H1 (cell line): ENCODE measurements at regions not wholly inside any gene's neighbourhood (a gene's known extent, or its start where the extent isn't known, plus 50 kb on each side); places are given as distances from the start of the nearest gene placed in this dataset.

Experiments used
- CTCF ChIA-PET: fragments of 300-600 bp; sonication (Branson Sonifier 250); formaldehyde crosslinking; loops from one replicate; lab custom pipeline; 2021; ENCODE audit not compliant: partially characterized antibody; lab: Charles Lee
- POLR2A ChIA-PET: fragments of 300-600 bp; sonication (Branson Sonifier 250); formaldehyde crosslinking; loops from one replicate; lab custom pipeline; 2021; ENCODE audit warnings: inconsistent platforms; ENCODE audit not compliant: partially characterized antibody; lab: Charles Lee
- DNase-seq, 2 experiments: peaks; one replicate each; pipeline versions ENCODE4 v3.0.0 to v3.0.0-alpha.2; 2010 to 2022; ENCODE audit warnings: low spot score in 2 of 2, low read depth in 1 of 2, mixed read lengths in 1 of 2
- FAIRE-seq: peaks from 2 replicates; lab custom pipeline; 2011; peaks lifted over from hg19 to GRCh38; lab: Jason Lieb, UNC
- H2AFZ ChIP-seq: 2 replicates; pipeline ENCODE4 v1.8.1; 2012; ENCODE audit warnings: low read length, inconsistent platforms
- H2AK5ac ChIP-seq: 2 replicates; pipeline ENCODE4 v1.6.1; 2013; ENCODE audit warnings: low read depth, low read length
- H2BK120ac ChIP-seq: replicated peaks from 2 replicates; pipeline ENCODE3; 2013; ENCODE audit warnings: low read depth, low read length, inconsistent platforms
- H2BK12ac ChIP-seq: 2 replicates; pipeline ENCODE4 v1.6.1; 2013; ENCODE audit warnings: low read depth, low read length
- H2BK15ac ChIP-seq: 2 replicates; pipeline ENCODE4 v1.6.1; 2013; ENCODE audit warnings: low read length
- H2BK20ac ChIP-seq: 2 replicates; pipeline ENCODE4 v1.6.1; 2013; ENCODE audit warnings: low read length
- H2BK5ac ChIP-seq: 2 replicates; pipeline ENCODE4 v1.6.1; 2013; ENCODE audit warnings: low read depth, low read length
- H3K14ac ChIP-seq: 2 replicates; pipeline ENCODE4 v1.6.1; 2013; ENCODE audit warnings: inconsistent platforms; ENCODE audit not compliant: insufficient read length
- H3K18ac ChIP-seq: 2 replicates; pipeline ENCODE4 v1.6.1; 2013; ENCODE audit warnings: low read length; ENCODE audit errors: extremely low read depth
- H3K23ac ChIP-seq: 2 replicates; pipeline ENCODE4 v1.6.1; 2013; ENCODE audit warnings: inconsistent platforms; ENCODE audit not compliant: insufficient read length
- H3K23me2 ChIP-seq: 2 replicates; pipeline ENCODE4 v1.6.1; 2013; ENCODE audit warnings: low read depth, low read length
- H3K27ac ChIP-seq: 2 replicates; pipeline ENCODE4 v1.6.1; 2011; ENCODE audit warnings: low read depth, low read length, inconsistent platforms
- H3K27me3 ChIP-seq, 4 experiments: replicated peaks in 1 of 4; 1 replicate in 1 of 4; 2 replicates in 3 of 4; pipeline versions ENCODE4 v1.6.1 to v1.8.1; 2011 to 2013; ENCODE audit warnings: low read length in 3 of 4, mild to moderate bottlenecking in 3 of 4, inconsistent platforms in 2 of 4, mixed read lengths in 2 of 4, moderate library complexity in 1 of 4; ENCODE audit not compliant: control insufficient read depth in 3 of 4, insufficient read depth in 3 of 4; ENCODE audit errors: extremely low read depth in 1 of 4
- H3K36me3 ChIP-seq, 4 experiments: 2 replicates each; pipeline versions ENCODE4 v1.6.1 to v1.8.1; 2011 to 2013; ENCODE audit warnings: mild to moderate bottlenecking in 4 of 4, low read length in 3 of 4, moderate library complexity in 2 of 4, control low read depth in 1 of 4, inconsistent platforms in 1 of 4; ENCODE audit not compliant: insufficient read depth in 4 of 4, control insufficient read depth in 2 of 4
- H3K4ac ChIP-seq: replicated peaks from 2 replicates; pipeline ENCODE3; 2013; ENCODE audit warnings: low read length, low read depth, mixed read lengths, inconsistent platforms; ENCODE audit not compliant: insufficient read length
- H3K4me1 ChIP-seq, 4 experiments: replicated peaks in 1 of 4; 1 replicate in 1 of 4; 2 replicates in 3 of 4; pipeline versions ENCODE4 v1.6.1 to v1.8.1; 2011 to 2013; ENCODE audit warnings: low read length in 3 of 4, inconsistent platforms in 2 of 4, mixed read lengths in 1 of 4; ENCODE audit not compliant: insufficient read depth in 4 of 4, control insufficient read depth in 3 of 4
- H3K4me2 ChIP-seq, 2 experiments: 2 replicates each; pipeline versions ENCODE4 v1.6.1 to v1.8.1; 2011 to 2013; ENCODE audit warnings: low read depth in 2 of 2, low read length in 2 of 2, control low read depth in 1 of 2, inconsistent platforms in 1 of 2, mild to moderate bottlenecking in 1 of 2; ENCODE audit not compliant: insufficient read depth in 1 of 2
- H3K4me3 ChIP-seq, 4 experiments: fragments of 200-600, 300-600 bp in 1 of 4; sonication (generic), shearing (Covaris generic), sonication (Bioruptor Twin) in 1 of 4; 2 replicates each; pipeline versions ENCODE4 v1.5.1 to v1.8.1; 2011 to 2016; ENCODE audit warnings: low read length in 4 of 4, low read depth in 3 of 4, control low read depth in 2 of 4, inconsistent platforms in 2 of 4, mild to moderate bottlenecking in 2 of 4, mixed read lengths in 1 of 4, moderate library complexity in 1 of 4; ENCODE audit not compliant: insufficient read depth in 2 of 4; ENCODE audit errors: extremely low read depth in 1 of 4
- H3K56ac ChIP-seq: replicated peaks from 2 replicates; pipeline ENCODE3; 2013; ENCODE audit warnings: low read depth, mild to moderate bottlenecking, mixed read lengths, low read length, inconsistent platforms; ENCODE audit not compliant: insufficient read length
- H3K79me1 ChIP-seq: 2 replicates; pipeline ENCODE4 v1.6.1; 2013; ENCODE audit warnings: low read depth, low read length, control low read depth
- H3K79me2 ChIP-seq, 2 experiments: 2 replicates each; pipeline versions ENCODE4 v1.6.1 to v1.8.1; 2012 to 2013; ENCODE audit warnings: low read length in 2 of 2, mild to moderate bottlenecking in 2 of 2, inconsistent platforms in 1 of 2; ENCODE audit not compliant: insufficient read depth in 2 of 2, control insufficient read depth in 1 of 2
- H3K9ac ChIP-seq, 4 experiments: replicated peaks in 1 of 4; 1 replicate in 1 of 4; 2 replicates in 3 of 4; pipeline versions ENCODE4 v1.6.1 to v1.8.1; 2011 to 2013; ENCODE audit warnings: low read depth in 3 of 4, low read length in 3 of 4, control low read depth in 2 of 4, mild to moderate bottlenecking in 2 of 4, moderate library complexity in 2 of 4, inconsistent platforms in 1 of 4; ENCODE audit errors: extremely low read depth in 1 of 4
- H3K9me3 ChIP-seq, 2 experiments: 2 replicates each; pipeline versions ENCODE4 v1.6.1 to v1.8.1; 2012 to 2013; ENCODE audit warnings: mild to moderate bottlenecking in 2 of 2, moderate library complexity in 2 of 2, control low read depth in 1 of 2, inconsistent platforms in 1 of 2, low read depth in 1 of 2, low read length in 1 of 2, mixed read lengths in 1 of 2; ENCODE audit not compliant: insufficient read depth in 2 of 2
- H4K20me1 ChIP-seq, 2 experiments: replicated peaks in 1 of 2; 2 replicates each; pipeline versions ENCODE3 to v1.8.1; 2011 to 2013; ENCODE audit warnings: inconsistent platforms in 2 of 2, low read length in 2 of 2, mild to moderate bottlenecking in 1 of 2; ENCODE audit not compliant: insufficient read depth in 2 of 2, control insufficient read depth in 1 of 2
- H4K5ac ChIP-seq: 2 replicates; pipeline ENCODE4 v1.6.1; 2013; ENCODE audit warnings: low read length, low read depth, mixed read lengths, inconsistent platforms; ENCODE audit not compliant: insufficient read length
- H4K8ac ChIP-seq: 2 replicates; pipeline ENCODE4 v1.8.0; 2013; ENCODE audit warnings: mild to moderate bottlenecking, moderate library complexity, low read length, inconsistent platforms; ENCODE audit not compliant: insufficient read depth; ENCODE audit errors: extremely low read depth
- H4K91ac ChIP-seq: replicated peaks from 2 replicates; pipeline ENCODE3; 2013; ENCODE audit warnings: low read length, mixed read lengths, inconsistent platforms; ENCODE audit not compliant: insufficient read length
- ZNF274 ChIP-seq: IDR thresholded peaks from 2 replicates; pipeline ENCODE4 v1.7.0; 2012; ENCODE audit warnings: low read length, borderline replicate concordance; ENCODE audit errors: extremely low read depth
- WGBS, 2 experiments: shearing (Covaris generic) in 1 of 2; methylation state at CpG; one replicate each; pipeline versions ENCODE4 v1.1.6 to v1.1.7; 2013 to 2015; ENCODE audit warnings: low lambda C conversion rate in 2 of 2, mixed read lengths in 2 of 2, inconsistent platforms in 1 of 2, low coverage in 1 of 2, missing lambda C conversion rate in 1 of 2; ENCODE audit not compliant: insufficient replicate concordance in 2 of 2, insufficient coverage in 1 of 2, insufficient read length in 1 of 2; ENCODE audit errors: extremely low coverage in 1 of 2, missing lambda C conversion rate in 1 of 2; 5-methylcytosine and 5-hydroxymethylcytosine counted together

DNA sequence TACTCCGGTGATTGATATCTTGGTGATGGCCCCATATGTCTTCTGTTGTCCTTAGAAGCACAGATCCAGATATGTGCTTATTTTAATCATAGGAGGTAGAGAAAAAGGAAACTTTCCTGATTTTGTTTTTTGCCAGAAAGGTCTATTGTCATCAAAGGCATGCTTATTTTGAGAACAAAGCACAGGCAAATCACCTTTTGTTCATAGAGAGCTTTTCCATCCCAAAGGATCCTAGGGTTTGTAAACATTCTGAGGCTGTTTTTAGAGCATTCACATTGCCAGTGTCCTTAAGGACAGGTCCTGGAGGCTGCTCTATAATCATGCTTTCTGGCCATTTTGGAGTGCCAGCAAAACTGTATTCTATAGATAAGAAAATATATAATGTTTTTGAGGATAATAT is 148.5 kb upstream of the SEL1L start:
- no peak overlapping the region for H2AK5ac ChIP-seq
- no peak overlapping the region for H3K27ac ChIP-seq
- H3K9ac ChIP-seq: no peak overlapping the region
- CTCF ChIA-PET: interaction anchor here (0.7 to 1.0 kb wide), 3 partner anchors 57 to 117 kb away, joined by 3 to 4 read pairs (median 3); no protein-coding TSS in a partner anchor
- H3K18ac ChIP-seq: no peak overlapping the region
- no peak overlapping the region for H3K14ac ChIP-seq
- H3K27me3 ChIP-seq: peaks cover 17 to 55% (median 42%) of the 10 kb centered on the region in 4 experiments
- H2BK5ac ChIP-seq: no peak overlapping the region
- peaks cover 0 to 11% (median 9%) of the 10 kb centered on the region in 4 experiments; a peak in 5 of 7 replicates for H3K4me1 ChIP-seq
- H2BK120ac ChIP-seq: no peak overlapping the region
- H3K9me3 ChIP-seq: peaks cover 0 to 4% of the 10 kb centered on the region in 2 experiments; a peak in 1 of 4 replicates
- no peak overlapping the region for H3K4me3 ChIP-seq
- H4K20me1 ChIP-seq: peaks cover 0 to 3% of the 10 kb centered on the region in 2 experiments
- H4K5ac ChIP-seq: no peak overlapping the region
- no peak overlapping the region for H4K8ac ChIP-seq
- H3K4ac ChIP-seq: no peak overlapping the region
- H3K79me2 ChIP-seq: no peaks in the 10 kb centered on the region
- peak overlapping the region in 1 of 2 experiments; percentile 16; a peak in 3 of 4 replicates for H3K4me2 ChIP-seq
- H3K23me2 ChIP-seq: no peaks in the 10 kb centered on the region
- peaks cover 0 to 3% (median 0%) of the 10 kb centered on the region in 4 experiments; a peak in 1 of 8 replicates for H3K36me3 ChIP-seq
- no peak overlapping the region for H2AFZ ChIP-seq
- no peak overlapping the region for H2BK20ac ChIP-seq
- POLR2A ChIA-PET: no interaction called here
- H3K23ac ChIP-seq: no peak overlapping the region
- no peaks in the 10 kb centered on the region for H3K79me1 ChIP-seq
- H2BK12ac ChIP-seq: no peak overlapping the region
- no peak overlapping the region for H4K91ac ChIP-seq
- no peak overlapping the region for H3K56ac ChIP-seq
- H2BK15ac ChIP-seq: no peak overlapping the region
- FAIRE-seq: peak; percentile 19
- 71% methylated on average over 1 of the region's 1 CpG; no CpG with 5 or more reads in 1 of the 2 experiments for WGBS, 2 experiments
- DNase-seq: no peak
- TF ChIP-seq ZNF274: no peak
